GM21528 (cell line): ENCODE measurements at regions not wholly inside any gene's neighbourhood (a gene's known extent, or its start where the extent isn't known, plus 50 kb on each side); places are given as distances from the start of the nearest gene placed in this dataset.
"Not testable (repeated sequence)": the region's sequence is repeated elsewhere in the genome, so short reads cannot be mapped to it uniquely, and the experiment has no call there.

Source experiments
- ATAC-seq: cut with Tn5 transposase; IDR thresholded peaks from one replicate; pipeline ENCODE4 v1.9.1; 2021; ENCODE audit warnings: mild to moderate bottlenecking, moderate library complexity; ENCODE audit not compliant: unreplicated experiment, low FRiP score

- ATAC-seq, result no peak
Measured at GRCh38 chr4:128690011-128690410, 119.5 kb upstream of the JADE1 start.

GRCh38 chr4:128688846-128689437 lies 120.6 kb upstream of the JADE1 start:
- no peak for ATAC-seq

- ATAC-seq, result no peak
Measured at GRCh38 chr4:128688033-128688721, 121.3 kb upstream of the JADE1 start.

- ATAC-seq, result no peak
Measured at GRCh38 chr4:128686810-128687209, 122.7 kb upstream of the JADE1 start.

GRCh38 chr4:128686032-128686465 lies 123.5 kb upstream of the JADE1 start:
- ATAC-seq, result no peak

GRCh38 chr4:128684016-128684415 lies 125.5 kb upstream of the JADE1 start:
- ATAC-seq, result no peak

- ATAC-seq, result no peak
Measured at GRCh38 chr4:128682942-128683666, 126.4 kb upstream of the JADE1 start.

- no peak for ATAC-seq
Measured at GRCh38 chr4:128676095-128676494, 133.4 kb upstream of the JADE1 start.

- peak; percentile 96 for ATAC-seq
Measured at GRCh38 chr4:128675083-128675482, 134.4 kb upstream of the JADE1 start.

- not testable (repeated sequence) for ATAC-seq
Measured at GRCh38 chr4:128673159-128673558, 136.3 kb upstream of the JADE1 start.

GRCh38 chr4:128672596-128672995 lies 136.9 kb upstream of the JADE1 start:
- ATAC-seq, result not testable (repeated sequence)

GRCh38 chr4:128670513-128670912 lies 139.0 kb upstream of the JADE1 start:
- ATAC-seq, result no peak

- ATAC-seq, result no peak
Measured at GRCh38 chr4:128668566-128668965, 140.9 kb upstream of the JADE1 start.

- no peak for ATAC-seq
Measured at GRCh38 chr4:128665514-128665913, 144.0 kb upstream of the JADE1 start.

GRCh38 chr4:128663325-128663724 lies 146.2 kb upstream of the JADE1 start:
- peak; percentile 67 for ATAC-seq

GRCh38 chr4:128661479-128661878 lies 148.0 kb upstream of the JADE1 start:
- ATAC-seq, result no peak

- ATAC-seq, result no peak
Measured at GRCh38 chr4:128660361-128661215, 148.9 kb upstream of the JADE1 start.

- no peak for ATAC-seq
Measured at GRCh38 chr4:128658214-128658631, 151.3 kb upstream of the JADE1 start.

GRCh38 chr4:128657638-128658037 lies 151.9 kb upstream of the JADE1 start:
- ATAC-seq, result no peak

GRCh38 chr4:128654465-128654864 lies 155.0 kb upstream of the JADE1 start:
- no peak for ATAC-seq
